Endodermal cell (in vitro differentiated cells): ENCODE measurements at regions not wholly inside any gene's neighbourhood (a gene's known extent, or its start where the extent isn't known, plus 50 kb on each side); places are given as distances from the start of the nearest gene placed in this dataset.
"Not testable (repeated sequence)": the region's sequence is repeated elsewhere in the genome, so short reads cannot be mapped to it uniquely, and the experiment has no call there.

Source experiments
- DNase-seq: peaks from one replicate; pipeline ENCODE4 v3.0.0-alpha.2; 2017
- H3K27ac ChIP-seq: 2 replicates; pipeline ENCODE4 v1.5.1; 2013; ENCODE audit warnings: mild to moderate bottlenecking, low read depth, low read length, moderate library complexity
- H3K27me3 ChIP-seq: 2 replicates; pipeline ENCODE4 v1.6.1; 2013; ENCODE audit warnings: mild to moderate bottlenecking, low read length, moderate library complexity; ENCODE audit not compliant: insufficient read depth, control insufficient read depth, poor library complexity, severe bottlenecking
- H3K36me3 ChIP-seq: 2 replicates; pipeline ENCODE4 v1.7.0; 2013; ENCODE audit warnings: mild to moderate bottlenecking, low read length, moderate library complexity; ENCODE audit not compliant: control insufficient read depth, insufficient read depth
- H3K4me1 ChIP-seq: one replicate; pipeline ENCODE4 v1.7.0; 2013; ENCODE audit warnings: low read length; ENCODE audit not compliant: control insufficient read depth, insufficient read depth
- H3K4me3 ChIP-seq: 2 replicates; pipeline ENCODE4 v1.5.1; 2013; ENCODE audit warnings: mild to moderate bottlenecking, low read length, moderate library complexity
- H3K9ac ChIP-seq: 2 replicates; pipeline ENCODE4 v1.6.1; 2013; ENCODE audit warnings: mild to moderate bottlenecking, low read length, moderate library complexity; ENCODE audit not compliant: poor library complexity, severe bottlenecking; ENCODE audit errors: extremely low read depth
- H3K9me3 ChIP-seq: 2 replicates; pipeline ENCODE4 v1.6.1; 2013; ENCODE audit warnings: mild to moderate bottlenecking, low read length, moderate library complexity; ENCODE audit not compliant: control insufficient read depth
- H3K27ac Mint-ChIP-seq: 2 replicates; pipeline ENCODE4 v1.8.0; 2020; ENCODE audit warnings: mixed read lengths
- H3K27me3 Mint-ChIP-seq: 2 replicates; pipeline ENCODE4 v1.8.0; 2021; ENCODE audit warnings: mild to moderate bottlenecking, mixed read lengths; ENCODE audit not compliant: insufficient read depth
- H3K36me3 Mint-ChIP-seq: 2 replicates; pipeline ENCODE4 v1.8.0; 2020; ENCODE audit warnings: low read depth, mixed read lengths
- H3K4me1 Mint-ChIP-seq: 2 replicates; pipeline ENCODE4 v1.8.0; 2020; ENCODE audit warnings: mixed read lengths
- H3K4me3 Mint-ChIP-seq: 2 replicates; pipeline ENCODE4 v1.8.0; 2020; ENCODE audit warnings: mild to moderate bottlenecking, moderate library complexity, mixed read lengths
- H3K9me3 Mint-ChIP-seq: 2 replicates; pipeline ENCODE4 v1.8.0; 2020; ENCODE audit warnings: mild to moderate bottlenecking, mixed read lengths
- CTCF ChIP-seq: fragments of 200-600 bp; sonication (generic); conservative IDR thresholded peaks from 2 replicates; pipeline ENCODE4 v1.5.0; 2021; ENCODE audit warnings: antibody characterized with exemption, mild to moderate bottlenecking
- WGBS, 2 experiments: methylation state at CpG; one replicate each; pipeline versions ENCODE4 v1.1.5 to v1.1.7; 2013; ENCODE audit warnings: missing lambda C conversion rate in 2 of 2, mixed read lengths in 1 of 2; ENCODE audit not compliant: insufficient coverage in 1 of 2, insufficient read length in 1 of 2; 5-methylcytosine and 5-hydroxymethylcytosine counted together

- not testable (repeated sequence) for H3K9ac ChIP-seq, H3K4me3 Mint-ChIP-seq, H3K36me3 ChIP-seq, H3K4me1 ChIP-seq, H3K9me3 ChIP-seq, H3K9me3 Mint-ChIP-seq, H3K36me3 Mint-ChIP-seq, H3K27ac Mint-ChIP-seq, H3K27ac ChIP-seq, H3K27me3 Mint-ChIP-seq, H3K27me3 ChIP-seq, H3K4me3 ChIP-seq
- DNase-seq: peak; percentile 89
- peaks cover 28% of the 10 kb centered on the region for H3K4me1 Mint-ChIP-seq
- 57 to 89% methylated on average over 6 to 17 of the region's 17 CpGs for WGBS, 2 experiments
- peak; percentile 92 for TF ChIP-seq CTCF
Observed at GRCh38 chr3:156043832-156044633, 76.3 kb upstream of the KCNAB1 start.

- 96 to 98% methylated on average over 12 to 13 of the region's 13 CpGs for WGBS, 2 experiments
- no peak for DNase-seq
- Histone ChIP-seq H3K9ac (no peak overlapping the region), H3K9me3 (no peaks in the 10 kb centered on the region), H3K4me1 (no peaks in the 10 kb centered on the region), H3K27ac (no peak overlapping the region), H3K36me3 (no peaks in the 10 kb centered on the region), H3K4me3 (no peak overlapping the region), H3K27me3 (no peaks in the 10 kb centered on the region)
- Mint-ChIP-seq H3K4me1 (peaks cover 33% of the 10 kb centered on the region), H3K9me3 (peaks cover 5% of the 10 kb centered on the region), H3K27me3 (peaks cover 6% of the 10 kb centered on the region), H3K4me3 (no peak overlapping the region), H3K27ac (no peak overlapping the region), H3K36me3 (no peaks in the 10 kb centered on the region)
- no peak for TF ChIP-seq CTCF
Observed at GRCh38 chr3:156044634-156044975, 75.8 kb upstream of the KCNAB1 start.

- not testable (repeated sequence) for H3K36me3 Mint-ChIP-seq, H3K4me3 Mint-ChIP-seq, H3K9ac ChIP-seq, H3K27me3 ChIP-seq, H3K27ac ChIP-seq, H3K27me3 Mint-ChIP-seq, H3K27ac Mint-ChIP-seq, H3K4me1 ChIP-seq, H3K9me3 ChIP-seq, DNase-seq, H3K36me3 ChIP-seq, H3K4me3 ChIP-seq
- H3K4me1 Mint-ChIP-seq: peaks cover 30% of the 10 kb centered on the region
- H3K9me3 Mint-ChIP-seq: peaks cover 30% of the 10 kb centered on the region
- WGBS, 2 experiments: 93% methylated on average over 2 of the region's 3 CpGs; no CpG with 5 or more reads in 1 of the 2 experiments
Observed at GRCh38 chr3:156048483-156048882, 71.9 kb upstream of the KCNAB1 start.

- no peak overlapping the region for H3K4me3 ChIP-seq
- peaks cover 4% of the 10 kb centered on the region for H3K9me3 ChIP-seq
- no peak for TF ChIP-seq CTCF
- peaks cover 4% of the 10 kb centered on the region for H3K27me3 Mint-ChIP-seq
- no peaks in the 10 kb centered on the region for H3K36me3 ChIP-seq
- no peak overlapping the region for H3K9ac ChIP-seq
- H3K27ac Mint-ChIP-seq: no peak overlapping the region
- WGBS, 2 experiments: 100% methylated on average over 1 of the region's 1 CpG
- no peak for DNase-seq
- H3K27ac ChIP-seq: no peak overlapping the region
- H3K9me3 Mint-ChIP-seq: peaks cover 30% of the 10 kb centered on the region
- no peak overlapping the region for H3K4me3 Mint-ChIP-seq
- H3K4me1 ChIP-seq: no peaks in the 10 kb centered on the region
- peaks cover 28% of the 10 kb centered on the region for H3K4me1 Mint-ChIP-seq
- peaks cover 9% of the 10 kb centered on the region for H3K36me3 Mint-ChIP-seq
- no peaks in the 10 kb centered on the region for H3K27me3 ChIP-seq
Observed at GRCh38 chr3:156050918-156051317, 69.5 kb upstream of the KCNAB1 start.
